Spleen (tissue), 11 donors: ENCODE measurements at regions not wholly inside any gene's neighbourhood (a gene's known extent, or its start where the extent isn't known, plus 50 kb on each side); places are given as distances from the start of the nearest gene placed in this dataset.

Experiments used
- DNase-seq: peaks from one replicate; pipeline ENCODE4 v3.0.0-alpha.2; 2020
- H3K27ac ChIP-seq, 8 donors: fragments of 200-600 bp; sonication (generic) in 7 of 8; 1 replicate in 4 of 8; 2 replicates in 4 of 8; pipeline versions ENCODE4 v1.5.0 to v1.8.0; 2016 to 2021; ENCODE audit warnings: inconsistent platforms in 4 of 8, mild to moderate bottlenecking in 4 of 8, moderate library complexity in 1 of 8
- H3K27me3 ChIP-seq, 7 donors: fragments of 200-600 bp; sonication (generic) in 6 of 7; replicated peaks in 1 of 7; 1 replicate in 4 of 7; 2 replicates in 3 of 7; pipeline versions ENCODE4 v1.5.0 to v1.8.0; 2016 to 2021; ENCODE audit warnings: inconsistent platforms in 3 of 7, mild to moderate bottlenecking in 1 of 7
- H3K36me3 ChIP-seq, 6 donors: fragments of 200-600 bp; sonication (generic) in 5 of 6; 1 replicate in 4 of 6; 2 replicates in 2 of 6; pipeline versions ENCODE4 v1.5.0 to v1.8.0; 2016 to 2021; ENCODE audit warnings: inconsistent platforms in 2 of 6
- H3K4me1 ChIP-seq, 6 donors: fragments of 200-600 bp; sonication (generic) in 5 of 6; 1 replicate in 3 of 6; 2 replicates in 3 of 6; pipeline versions ENCODE4 v1.5.0 to v1.8.0; 2016 to 2021; ENCODE audit warnings: inconsistent platforms in 3 of 6
- H3K4me3 ChIP-seq, 8 donors: fragments of 200-600 bp; sonication (generic) in 7 of 8; 1 replicate in 4 of 8; 2 replicates in 4 of 8; pipeline versions ENCODE4 v1.5.0 to v1.8.0; 2016 to 2021; ENCODE audit warnings: inconsistent platforms in 4 of 8, mild to moderate bottlenecking in 4 of 8, moderate library complexity in 2 of 8
- H3K9me3 ChIP-seq, 8 donors: fragments of 200-600 bp; sonication (generic) in 7 of 8; 1 replicate in 4 of 8; 2 replicates in 4 of 8; pipeline versions ENCODE4 v1.5.0 to v1.8.0; 2016 to 2021; ENCODE audit warnings: inconsistent platforms in 4 of 8
- POLR2A ChIP-seq, 3 donors: fragments of 450-650 bp; IDR thresholded peaks; one replicate each; pipeline ENCODE4 v1.5.1; 2017; ENCODE audit warnings: antibody characterized with exemption in 3 of 3, mild to moderate bottlenecking in 1 of 3
- POLR2AphosphoS5 ChIP-seq, 3 donors: sonication (generic); formaldehyde crosslinking; IDR thresholded peaks; one replicate each; pipeline ENCODE4 v1.5.1; 2017; ENCODE audit warnings: antibody characterized with exemption in 3 of 3
- WGBS, 5 donors: extraction: QIAGEN DNeasy Blood & Tissue Kit in 3 of 5; methylation state at CpG; one replicate each; pipeline versions ENCODE4 v1.1.5 to v1.1.7; 2013 to 2018; 5-methylcytosine and 5-hydroxymethylcytosine counted together
- intact Hi-C: fragments of 100-400 bp; cut with DNase I; formaldehyde crosslinking; loops from one replicate; pipeline ENCODE4 v1.15.0; 2023; ENCODE audit warnings: low total_unique reads
- TF ChIP-seq, protein P1 (sequence below), 11 experiments: fragments of 200-600 bp in 7 of 11; fragments of 450-650 bp in 4 of 11; sonication (generic) in 4 of 11; IDR thresholded peaks in 8 of 11; conservative IDR thresholded peaks in 3 of 11; 1 replicate in 7 of 11; 2 replicates in 4 of 11; pipeline versions ENCODE4 v1.4.0 to v1.8.0; 2016 to 2021; ENCODE audit warnings: antibody characterized with exemption in 11 of 11, inconsistent platforms in 4 of 11, mild to moderate bottlenecking in 1 of 11
- donor health status: healthy with polysubstance abuse.
- donor health status: DM: no; HTN: no; CAD: no; lungs with moderate emphysema.
- donor health status: DM: no; HTN: no; CAD: no.
- donor health status: Bipolar disorder and iron deficiency.
- donor health status: healthy.
- donor health status: DM: no; HTN: no; CAD: no.
- donor health status: DM: yes; HTN: yes; CAD: no.

- Histone ChIP-seq H3K27ac (no peak overlapping the region), H3K4me3 (no peak overlapping the region), H3K36me3 (no peaks in the 10 kb centered on the region), H3K4me1 (no peaks in the 10 kb centered on the region), H3K27me3 (no peaks in the 10 kb centered on the region), H3K9me3 (no peaks in the 10 kb centered on the region)
- TF ChIP-seq POLR2A (IDR thresholded peaks at IDR 0.05), result no peak
- TF ChIP-seq, protein P1, sequence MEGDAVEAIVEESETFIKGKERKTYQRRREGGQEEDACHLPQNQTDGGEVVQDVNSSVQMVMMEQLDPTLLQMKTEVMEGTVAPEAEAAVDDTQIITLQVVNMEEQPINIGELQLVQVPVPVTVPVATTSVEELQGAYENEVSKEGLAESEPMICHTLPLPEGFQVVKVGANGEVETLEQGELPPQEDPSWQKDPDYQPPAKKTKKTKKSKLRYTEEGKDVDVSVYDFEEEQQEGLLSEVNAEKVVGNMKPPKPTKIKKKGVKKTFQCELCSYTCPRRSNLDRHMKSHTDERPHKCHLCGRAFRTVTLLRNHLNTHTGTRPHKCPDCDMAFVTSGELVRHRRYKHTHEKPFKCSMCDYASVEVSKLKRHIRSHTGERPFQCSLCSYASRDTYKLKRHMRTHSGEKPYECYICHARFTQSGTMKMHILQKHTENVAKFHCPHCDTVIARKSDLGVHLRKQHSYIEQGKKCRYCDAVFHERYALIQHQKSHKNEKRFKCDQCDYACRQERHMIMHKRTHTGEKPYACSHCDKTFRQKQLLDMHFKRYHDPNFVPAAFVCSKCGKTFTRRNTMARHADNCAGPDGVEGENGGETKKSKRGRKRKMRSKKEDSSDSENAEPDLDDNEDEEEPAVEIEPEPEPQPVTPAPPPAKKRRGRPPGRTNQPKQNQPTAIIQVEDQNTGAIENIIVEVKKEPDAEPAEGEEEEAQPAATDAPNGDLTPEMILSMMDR (IDR thresholded peaks at IDR 0.05 in 8 of 11, conservative IDR thresholded peaks at IDR 0.05 in 3 of 11), result no peak
- TF ChIP-seq POLR2AphosphoS5 (IDR thresholded peaks at IDR 0.05), result no peak
- intact Hi-C loops, result no loop called here
- DNase-seq, result no peak
These were observed 203.2 kb upstream of the FGF13 start for GRCh38 chrX:138914767-138915166.

GRCh38 chrX:138908577-138908976 is 197.1 kb upstream of the FGF13 start:
- no peaks in the 10 kb centered on the region for H3K9me3 ChIP-seq
- 87 to 99% (median 92%) methylated on average over 2 of the region's 2 CpGs for WGBS, 5 donors
- H3K27ac ChIP-seq, result no peak overlapping the region
- H3K4me1 ChIP-seq, result no peaks in the 10 kb centered on the region
- H3K27me3 ChIP-seq, result no peaks in the 10 kb centered on the region
- H3K4me3 ChIP-seq, result no peak overlapping the region
- no peaks in the 10 kb centered on the region for H3K36me3 ChIP-seq
- TF ChIP-seq, protein P1 (IDR thresholded peaks at IDR 0.05 in 8 of 11, conservative IDR thresholded peaks at IDR 0.05 in 3 of 11), result no peak
- no peak for TF ChIP-seq POLR2A (IDR thresholded peaks at IDR 0.05)
- no peak for TF ChIP-seq POLR2AphosphoS5 (IDR thresholded peaks at IDR 0.05)
- intact Hi-C loops, result no loop called here
- DNase-seq, result no peak

GRCh38 chrX:138897621-138898492 is 186.3 kb upstream of the FGF13 start:
- no peaks in the 10 kb centered on the region for H3K27me3 ChIP-seq
- TF ChIP-seq, protein P1 (IDR thresholded peaks at IDR 0.05 in 8 of 11, conservative IDR thresholded peaks at IDR 0.05 in 3 of 11), result no peak
- TF ChIP-seq POLR2A (IDR thresholded peaks at IDR 0.05), result no peak
- no peak overlapping the region for H3K27ac ChIP-seq
- H3K4me1 ChIP-seq, result no peaks in the 10 kb centered on the region
- WGBS, 5 donors, result 63 to 85% (median 77%) methylated on average over 6 of the region's 6 CpGs
- intact Hi-C loops, result no loop called here
- no peak for DNase-seq
- H3K36me3 ChIP-seq, result no peaks in the 10 kb centered on the region
- H3K9me3 ChIP-seq, result no peaks in the 10 kb centered on the region
- H3K4me3 ChIP-seq, result no peak overlapping the region

- no peaks in the 10 kb centered on the region for H3K4me1 ChIP-seq
- no peak overlapping the region for H3K4me3 ChIP-seq
- no peaks in the 10 kb centered on the region for H3K36me3 ChIP-seq
- no peaks in the 10 kb centered on the region for H3K27me3 ChIP-seq
- TF ChIP-seq POLR2A (IDR thresholded peaks at IDR 0.05), result no peak
- TF ChIP-seq, protein P1 (IDR thresholded peaks at IDR 0.05 in 8 of 11, conservative IDR thresholded peaks at IDR 0.05 in 3 of 11), result no peak
- no peak for TF ChIP-seq POLR2AphosphoS5 (IDR thresholded peaks at IDR 0.05)
- no peak for DNase-seq
- no peak overlapping the region for H3K27ac ChIP-seq
- intact Hi-C loops, result no loop called here
- no peaks in the 10 kb centered on the region for H3K9me3 ChIP-seq
These were observed 179.0 kb upstream of the FGF13 start for GRCh38 chrX:138890491-138890890.
